HUES6 (cell line): ENCODE measurements at regions not wholly inside any gene's neighbourhood (a gene's known extent, or its start where the extent isn't known, plus 50 kb on each side); places are given as distances from the start of the nearest gene placed in this dataset.
"Not testable (repeated sequence)": the region's sequence is repeated elsewhere in the genome, so short reads cannot be mapped to it uniquely, and the experiment has no call there.

Experiments
- H3K27ac ChIP-seq: 2 replicates; pipeline ENCODE4 v1.7.0; 2013; ENCODE audit warnings: low read depth, mild to moderate bottlenecking, low read length, inconsistent platforms
- H3K27me3 ChIP-seq: 2 replicates; pipeline ENCODE4 v1.6.1; 2013; ENCODE audit warnings: low read length; ENCODE audit not compliant: control insufficient read depth, insufficient read depth
- H3K36me3 ChIP-seq: 2 replicates; pipeline ENCODE4 v1.6.1; 2013; ENCODE audit warnings: low read length; ENCODE audit not compliant: control insufficient read depth, insufficient read depth
- H3K4me1 ChIP-seq: 2 replicates; pipeline ENCODE4 v1.6.1; 2013; ENCODE audit warnings: low read length; ENCODE audit not compliant: control insufficient read depth, insufficient read depth
- H3K4me3 ChIP-seq: 2 replicates; pipeline ENCODE4 v1.5.1; 2013; ENCODE audit warnings: low read depth, low read length
- H3K9ac ChIP-seq: one replicate; pipeline ENCODE4 v1.6.1; 2013; ENCODE audit warnings: mild to moderate bottlenecking, low read length
- H3K9me3 ChIP-seq: 2 replicates; pipeline ENCODE4 v1.6.1; 2013; ENCODE audit warnings: low read depth, low read length; ENCODE audit not compliant: control insufficient read depth, insufficient read depth

- H3K9me3 ChIP-seq, H3K36me3 ChIP-seq, H3K4me1 ChIP-seq, H3K9ac ChIP-seq, H3K4me3 ChIP-seq, H3K27me3 ChIP-seq, H3K27ac ChIP-seq: not testable (repeated sequence)
Measured at GRCh38 chr2:87640961-87641563, 106.8 kb upstream of the PLGLB2 start.

GRCh38 chr2:87643165-87643564 is 104.7 kb upstream of the PLGLB2 start:
- H3K36me3 ChIP-seq, H3K4me1 ChIP-seq, H3K27ac ChIP-seq, H3K9me3 ChIP-seq, H3K27me3 ChIP-seq, H3K4me3 ChIP-seq, H3K9ac ChIP-seq: not testable (repeated sequence)

- H3K36me3 ChIP-seq, H3K9me3 ChIP-seq, H3K4me3 ChIP-seq, H3K27ac ChIP-seq, H3K27me3 ChIP-seq, H3K9ac ChIP-seq, H3K4me1 ChIP-seq: not testable (repeated sequence)
Measured at GRCh38 chr2:87647737-87648498, 100.0 kb upstream of the PLGLB2 start.

GRCh38 chr2:87648815-87649214 is 99.1 kb upstream of the PLGLB2 start:
- not testable (repeated sequence) for H3K27ac ChIP-seq, H3K4me3 ChIP-seq, H3K4me1 ChIP-seq, H3K9me3 ChIP-seq, H3K9ac ChIP-seq, H3K36me3 ChIP-seq, H3K27me3 ChIP-seq

- H3K4me3 ChIP-seq, H3K27me3 ChIP-seq, H3K9ac ChIP-seq, H3K9me3 ChIP-seq, H3K4me1 ChIP-seq, H3K27ac ChIP-seq, H3K36me3 ChIP-seq: not testable (repeated sequence)
Measured at GRCh38 chr2:87649871-87650270, 98.0 kb upstream of the PLGLB2 start.

- not testable (repeated sequence) for H3K27me3 ChIP-seq, H3K36me3 ChIP-seq, H3K4me1 ChIP-seq, H3K9me3 ChIP-seq, H3K9ac ChIP-seq, H3K27ac ChIP-seq, H3K4me3 ChIP-seq
Measured at GRCh38 chr2:87650837-87651236, 97.0 kb upstream of the PLGLB2 start.

GRCh38 chr2:87651589-87651988 is 96.3 kb upstream of the PLGLB2 start:
- not testable (repeated sequence) for H3K27ac ChIP-seq, H3K4me3 ChIP-seq, H3K9ac ChIP-seq, H3K4me1 ChIP-seq, H3K36me3 ChIP-seq, H3K27me3 ChIP-seq, H3K9me3 ChIP-seq

GRCh38 chr2:87653373-87653772 is 94.5 kb upstream of the PLGLB2 start:
- H3K36me3 ChIP-seq, H3K9ac ChIP-seq: not testable (repeated sequence)

GRCh38 chr2:87654136-87654814 is 93.6 kb upstream of the PLGLB2 start:
- not testable (repeated sequence) for H3K27me3 ChIP-seq, H3K36me3 ChIP-seq, H3K4me1 ChIP-seq, H3K9ac ChIP-seq, H3K27ac ChIP-seq, H3K4me3 ChIP-seq, H3K9me3 ChIP-seq

More at GRCh38 chr2:87653373-87653772, 94.5 kb upstream of the PLGLB2 start:
- not testable (repeated sequence) for H3K9me3 ChIP-seq, H3K27ac ChIP-seq, H3K4me1 ChIP-seq, H3K4me3 ChIP-seq, H3K27me3 ChIP-seq

GRCh38 chr2:87657915-87658314 is 90.0 kb upstream of the PLGLB2 start:
- not testable (repeated sequence) for H3K9me3 ChIP-seq, H3K4me1 ChIP-seq, H3K27me3 ChIP-seq, H3K36me3 ChIP-seq, H3K27ac ChIP-seq, H3K9ac ChIP-seq, H3K4me3 ChIP-seq

GRCh38 chr2:87658357-87658756 is 89.5 kb upstream of the PLGLB2 start:
- not testable (repeated sequence) for H3K9me3 ChIP-seq, H3K4me3 ChIP-seq, H3K27me3 ChIP-seq, H3K4me1 ChIP-seq, H3K9ac ChIP-seq, H3K27ac ChIP-seq, H3K36me3 ChIP-seq
